H1 (cell line): ENCODE measurements at regions not wholly inside any gene's neighbourhood (a gene's known extent, or its start where the extent isn't known, plus 50 kb on each side); places are given as distances from the start of the nearest gene placed in this dataset.

Experiments
- CTCF ChIA-PET: fragments of 300-600 bp; sonication (Branson Sonifier 250); formaldehyde crosslinking; loops from one replicate; lab custom pipeline; 2021; ENCODE audit not compliant: partially characterized antibody; lab: Charles Lee
- POLR2A ChIA-PET: fragments of 300-600 bp; sonication (Branson Sonifier 250); formaldehyde crosslinking; loops from one replicate; lab custom pipeline; 2021; ENCODE audit warnings: inconsistent platforms; ENCODE audit not compliant: partially characterized antibody; lab: Charles Lee
- DNase-seq, 2 experiments: peaks; one replicate each; pipeline versions ENCODE4 v3.0.0 to v3.0.0-alpha.2; 2010 to 2022; ENCODE audit warnings: low spot score in 2 of 2, low read depth in 1 of 2, mixed read lengths in 1 of 2
- FAIRE-seq: peaks from 2 replicates; lab custom pipeline; 2011; peaks lifted over from hg19 to GRCh38; lab: Jason Lieb, UNC
- H2AFZ ChIP-seq: 2 replicates; pipeline ENCODE4 v1.8.1; 2012; ENCODE audit warnings: low read length, inconsistent platforms
- H2AK5ac ChIP-seq: 2 replicates; pipeline ENCODE4 v1.6.1; 2013; ENCODE audit warnings: low read depth, low read length
- H2BK120ac ChIP-seq: replicated peaks from 2 replicates; pipeline ENCODE3; 2013; ENCODE audit warnings: low read depth, low read length, inconsistent platforms
- H2BK12ac ChIP-seq: 2 replicates; pipeline ENCODE4 v1.6.1; 2013; ENCODE audit warnings: low read depth, low read length
- H2BK15ac ChIP-seq: 2 replicates; pipeline ENCODE4 v1.6.1; 2013; ENCODE audit warnings: low read length
- H2BK20ac ChIP-seq: 2 replicates; pipeline ENCODE4 v1.6.1; 2013; ENCODE audit warnings: low read length
- H2BK5ac ChIP-seq: 2 replicates; pipeline ENCODE4 v1.6.1; 2013; ENCODE audit warnings: low read depth, low read length
- H3K14ac ChIP-seq: 2 replicates; pipeline ENCODE4 v1.6.1; 2013; ENCODE audit warnings: inconsistent platforms; ENCODE audit not compliant: insufficient read length
- H3K18ac ChIP-seq: 2 replicates; pipeline ENCODE4 v1.6.1; 2013; ENCODE audit warnings: low read length; ENCODE audit errors: extremely low read depth
- H3K23ac ChIP-seq: 2 replicates; pipeline ENCODE4 v1.6.1; 2013; ENCODE audit warnings: inconsistent platforms; ENCODE audit not compliant: insufficient read length
- H3K23me2 ChIP-seq: 2 replicates; pipeline ENCODE4 v1.6.1; 2013; ENCODE audit warnings: low read depth, low read length
- H3K27ac ChIP-seq: 2 replicates; pipeline ENCODE4 v1.6.1; 2011; ENCODE audit warnings: low read depth, low read length, inconsistent platforms
- H3K27me3 ChIP-seq, 4 experiments: replicated peaks in 1 of 4; 1 replicate in 1 of 4; 2 replicates in 3 of 4; pipeline versions ENCODE4 v1.6.1 to v1.8.1; 2011 to 2013; ENCODE audit warnings: low read length in 3 of 4, mild to moderate bottlenecking in 3 of 4, inconsistent platforms in 2 of 4, mixed read lengths in 2 of 4, moderate library complexity in 1 of 4; ENCODE audit not compliant: control insufficient read depth in 3 of 4, insufficient read depth in 3 of 4; ENCODE audit errors: extremely low read depth in 1 of 4
- H3K36me3 ChIP-seq, 4 experiments: 2 replicates each; pipeline versions ENCODE4 v1.6.1 to v1.8.1; 2011 to 2013; ENCODE audit warnings: mild to moderate bottlenecking in 4 of 4, low read length in 3 of 4, moderate library complexity in 2 of 4, control low read depth in 1 of 4, inconsistent platforms in 1 of 4; ENCODE audit not compliant: insufficient read depth in 4 of 4, control insufficient read depth in 2 of 4
- H3K4ac ChIP-seq: replicated peaks from 2 replicates; pipeline ENCODE3; 2013; ENCODE audit warnings: low read length, low read depth, mixed read lengths, inconsistent platforms; ENCODE audit not compliant: insufficient read length
- H3K4me1 ChIP-seq, 4 experiments: replicated peaks in 1 of 4; 1 replicate in 1 of 4; 2 replicates in 3 of 4; pipeline versions ENCODE4 v1.6.1 to v1.8.1; 2011 to 2013; ENCODE audit warnings: low read length in 3 of 4, inconsistent platforms in 2 of 4, mixed read lengths in 1 of 4; ENCODE audit not compliant: insufficient read depth in 4 of 4, control insufficient read depth in 3 of 4
- H3K4me2 ChIP-seq, 2 experiments: 2 replicates each; pipeline versions ENCODE4 v1.6.1 to v1.8.1; 2011 to 2013; ENCODE audit warnings: low read depth in 2 of 2, low read length in 2 of 2, control low read depth in 1 of 2, inconsistent platforms in 1 of 2, mild to moderate bottlenecking in 1 of 2; ENCODE audit not compliant: insufficient read depth in 1 of 2
- H3K4me3 ChIP-seq, 4 experiments: fragments of 200-600, 300-600 bp in 1 of 4; sonication (generic), shearing (Covaris generic), sonication (Bioruptor Twin) in 1 of 4; 2 replicates each; pipeline versions ENCODE4 v1.5.1 to v1.8.1; 2011 to 2016; ENCODE audit warnings: low read length in 4 of 4, low read depth in 3 of 4, control low read depth in 2 of 4, inconsistent platforms in 2 of 4, mild to moderate bottlenecking in 2 of 4, mixed read lengths in 1 of 4, moderate library complexity in 1 of 4; ENCODE audit not compliant: insufficient read depth in 2 of 4; ENCODE audit errors: extremely low read depth in 1 of 4
- H3K56ac ChIP-seq: replicated peaks from 2 replicates; pipeline ENCODE3; 2013; ENCODE audit warnings: low read depth, mild to moderate bottlenecking, mixed read lengths, low read length, inconsistent platforms; ENCODE audit not compliant: insufficient read length
- H3K79me1 ChIP-seq: 2 replicates; pipeline ENCODE4 v1.6.1; 2013; ENCODE audit warnings: low read depth, low read length, control low read depth
- H3K79me2 ChIP-seq, 2 experiments: 2 replicates each; pipeline versions ENCODE4 v1.6.1 to v1.8.1; 2012 to 2013; ENCODE audit warnings: low read length in 2 of 2, mild to moderate bottlenecking in 2 of 2, inconsistent platforms in 1 of 2; ENCODE audit not compliant: insufficient read depth in 2 of 2, control insufficient read depth in 1 of 2
- H3K9ac ChIP-seq, 4 experiments: replicated peaks in 1 of 4; 1 replicate in 1 of 4; 2 replicates in 3 of 4; pipeline versions ENCODE4 v1.6.1 to v1.8.1; 2011 to 2013; ENCODE audit warnings: low read depth in 3 of 4, low read length in 3 of 4, control low read depth in 2 of 4, mild to moderate bottlenecking in 2 of 4, moderate library complexity in 2 of 4, inconsistent platforms in 1 of 4; ENCODE audit errors: extremely low read depth in 1 of 4
- H3K9me3 ChIP-seq, 2 experiments: 2 replicates each; pipeline versions ENCODE4 v1.6.1 to v1.8.1; 2012 to 2013; ENCODE audit warnings: mild to moderate bottlenecking in 2 of 2, moderate library complexity in 2 of 2, control low read depth in 1 of 2, inconsistent platforms in 1 of 2, low read depth in 1 of 2, low read length in 1 of 2, mixed read lengths in 1 of 2; ENCODE audit not compliant: insufficient read depth in 2 of 2
- H4K20me1 ChIP-seq, 2 experiments: replicated peaks in 1 of 2; 2 replicates each; pipeline versions ENCODE3 to v1.8.1; 2011 to 2013; ENCODE audit warnings: inconsistent platforms in 2 of 2, low read length in 2 of 2, mild to moderate bottlenecking in 1 of 2; ENCODE audit not compliant: insufficient read depth in 2 of 2, control insufficient read depth in 1 of 2
- H4K5ac ChIP-seq: 2 replicates; pipeline ENCODE4 v1.6.1; 2013; ENCODE audit warnings: low read length, low read depth, mixed read lengths, inconsistent platforms; ENCODE audit not compliant: insufficient read length
- H4K8ac ChIP-seq: 2 replicates; pipeline ENCODE4 v1.8.0; 2013; ENCODE audit warnings: mild to moderate bottlenecking, moderate library complexity, low read length, inconsistent platforms; ENCODE audit not compliant: insufficient read depth; ENCODE audit errors: extremely low read depth
- H4K91ac ChIP-seq: replicated peaks from 2 replicates; pipeline ENCODE3; 2013; ENCODE audit warnings: low read length, mixed read lengths, inconsistent platforms; ENCODE audit not compliant: insufficient read length
- BRCA1 ChIP-seq: IDR thresholded peaks from 2 replicates; pipeline ENCODE4 v1.6.1; 2012; ENCODE audit warnings: low read depth, low read length, improper control_type of control experiment
- CREB1 ChIP-seq: IDR thresholded peaks from 2 replicates; pipeline ENCODE4 v1.6.1; 2012; ENCODE audit warnings: inconsistent platforms
- CTCF ChIP-seq, 3 experiments: IDR thresholded peaks; 1 replicate in 2 of 3; 2 replicates in 1 of 3; pipeline versions ENCODE4 v1.5.1 to v1.6.1; 2011; ENCODE audit warnings: low read length in 3 of 3, mild to moderate bottlenecking in 3 of 3, inconsistent platforms in 2 of 3, low read depth in 1 of 3, moderate library complexity in 1 of 3; ENCODE audit not compliant: insufficient read depth in 1 of 3; ENCODE audit errors: control extremely low read depth in 1 of 3
- EGR1 ChIP-seq: IDR thresholded peaks from 2 replicates; pipeline ENCODE4 v1.6.1; 2011; ENCODE audit warnings: low read depth, low read length, borderline replicate concordance
- HDAC2 ChIP-seq, 2 experiments: fragments of 300-600 bp in 1 of 2; sonication (generic) in 1 of 2; IDR thresholded peaks; 2 replicates each; pipeline ENCODE4 v1.6.1; 2011 to 2012; ENCODE audit warnings: low read depth in 2 of 2, low read length in 2 of 2, mild to moderate bottlenecking in 2 of 2, moderate library complexity in 2 of 2, borderline replicate concordance in 1 of 2, inconsistent platforms in 1 of 2
- HDAC6 ChIP-seq: IDR thresholded peaks from one replicate; pipeline ENCODE4 v1.7.1; 2012; ENCODE audit warnings: low read depth, mild to moderate bottlenecking, inconsistent platforms, low read length, moderate library complexity
- JUND ChIP-seq: IDR thresholded peaks from 2 replicates; pipeline ENCODE4 v1.6.1; 2011; ENCODE audit warnings: mild to moderate bottlenecking, improper control_type of control experiment, low read length
- KDM1A ChIP-seq: fragments of 200-600, 300-600 bp; sonication (generic); IDR thresholded peaks from 2 replicates; pipeline ENCODE4 v1.7.1; 2016; ENCODE audit warnings: mild to moderate bottlenecking, low read length, borderline replicate concordance
- MAX ChIP-seq: IDR thresholded peaks from 2 replicates; pipeline ENCODE4 v1.6.1; 2012; ENCODE audit warnings: inconsistent platforms
- PHF8 ChIP-seq: fragments of 200-600 bp; sonication (generic); conservative IDR thresholded peaks from 2 replicates; pipeline ENCODE4 v1.7.1; 2012; ENCODE audit warnings: low read depth, mild to moderate bottlenecking, inconsistent platforms, low read length, moderate library complexity
- SP1 ChIP-seq: IDR thresholded peaks from 2 replicates; pipeline ENCODE4 v1.6.1; 2011; ENCODE audit warnings: low read depth, low read length
- SP4 ChIP-seq: IDR thresholded peaks from 2 replicates; pipeline ENCODE4 v1.6.1; 2012; ENCODE audit warnings: low read length, inconsistent platforms
- TCF12 ChIP-seq: IDR thresholded peaks from 2 replicates; pipeline ENCODE4 v1.6.1; 2011; ENCODE audit warnings: low read depth, mild to moderate bottlenecking, low read length
- ZNF274 ChIP-seq: IDR thresholded peaks from 2 replicates; pipeline ENCODE4 v1.7.0; 2012; ENCODE audit warnings: low read length, borderline replicate concordance; ENCODE audit errors: extremely low read depth

GRCh38 chr13:65508338-65508737 lies 1721.8 kb downstream of the PCDH9 start:
- Histone ChIP-seq H3K4me1 (no peaks in the 10 kb centered on the region), H3K4me3 (no peak overlapping the region), H3K23me2 (no peaks in the 10 kb centered on the region), H3K9me3 (no peaks in the 10 kb centered on the region), H4K20me1 (no peaks in the 10 kb centered on the region), H3K27ac (no peak overlapping the region), H3K56ac (no peak overlapping the region), H3K4me2 (no peak overlapping the region), H4K8ac (no peak overlapping the region), H3K79me2 (no peaks in the 10 kb centered on the region), H2BK20ac (no peak overlapping the region), H3K23ac (no peak overlapping the region), H3K27me3 (no peaks in the 10 kb centered on the region), H3K36me3 (no peaks in the 10 kb centered on the region), H2AK5ac (no peak overlapping the region), H2BK15ac (no peak overlapping the region), H4K91ac (no peak overlapping the region), H3K14ac (no peak overlapping the region), H2BK12ac (no peak overlapping the region), H2BK5ac (no peak overlapping the region), H3K4ac (no peak overlapping the region), H4K5ac (no peak overlapping the region), H3K79me1 (no peaks in the 10 kb centered on the region), H3K18ac (no peak overlapping the region), H3K9ac (no peak overlapping the region), H2AFZ (no peak overlapping the region), H2BK120ac (no peak overlapping the region)
- POLR2A ChIA-PET = no interaction called here
- FAIRE-seq = no peak
- DNase-seq = no peak
- no peak for TF ChIP-seq KDM1A
- no peak for TF ChIP-seq EGR1
- no peak for TF ChIP-seq HDAC6
- TF ChIP-seq TCF12 = no peak
- no peak for TF ChIP-seq HDAC2 (IDR thresholded peaks at IDR 0.05; ENCODE audit: borderline replicate concordance in 1 of 2, low read depth in 2 of 2, low read length in 2 of 2)
- no peak for TF ChIP-seq PHF8
- no peak for TF ChIP-seq ZNF274
- TF ChIP-seq MAX = no peak
- TF ChIP-seq SP1 = no peak
- TF ChIP-seq CREB1 = no peak
- TF ChIP-seq BRCA1 = no peak
- TF ChIP-seq SP4 = no peak
- TF ChIP-seq CTCF (IDR thresholded peaks at IDR 0.05; ENCODE audit: control extremely low read depth in 1 of 3, insufficient read depth in 1 of 3, low read depth in 1 of 3, low read length in 3 of 3) = no peak
- no peak for TF ChIP-seq JUND
- CTCF ChIA-PET = no interaction called here
